HEK293T (cell line): ENCODE measurements at regions not wholly inside any gene's neighbourhood (a gene's known extent, or its start where the extent isn't known, plus 50 kb on each side); places are given as distances from the start of the nearest gene placed in this dataset.

Experiments used
- CTCF ChIA-PET: fragments of 350-600 bp; formaldehyde crosslinking; extraction: SDS; loops from one replicate; lab custom pipeline; 2021; ENCODE audit warnings: antibody characterized with exemption, inconsistent platforms; lab: Yijun Ruan, JAX
- POLR2A ChIA-PET: fragments of 350-600 bp; formaldehyde crosslinking; extraction: SDS; loops from one replicate; lab custom pipeline; 2020; ENCODE audit warnings: antibody characterized with exemption, inconsistent platforms; lab: Yijun Ruan, JAX
- DNase-seq: peaks from one replicate; pipeline ENCODE4 v3.0.0; 2012; ENCODE audit warnings: mixed read lengths; ENCODE audit errors: extremely low spot score
- ARNT ChIP-seq: fragments of 450-650 bp; IDR thresholded peaks from 2 replicates; pipeline ENCODE4 v1.6.1; 2017; ENCODE audit warnings: mild to moderate bottlenecking
- BHLHE40 ChIP-seq: fragments of 450-650 bp; IDR thresholded peaks from 2 replicates; pipeline ENCODE4 v1.6.1; 2016; ENCODE audit warnings: mild to moderate bottlenecking, moderate library complexity, borderline replicate concordance
- CTBP1 ChIP-seq: fragments of 450-650 bp; IDR thresholded peaks from 2 replicates; pipeline ENCODE4 v1.6.1; 2016; ENCODE audit warnings: borderline replicate concordance
- ELF4 ChIP-seq: fragments of 450-650 bp; IDR thresholded peaks from 2 replicates; pipeline ENCODE4 v1.6.1; 2017; ENCODE audit warnings: antibody characterized with exemption
- FOXA1 ChIP-seq: fragments of 450-650 bp; IDR thresholded peaks from 2 replicates; pipeline ENCODE4 v1.6.1; 2016; ENCODE audit warnings: mild to moderate bottlenecking
- FOXK2 ChIP-seq: fragments of 450-650 bp; IDR thresholded peaks from 2 replicates; pipeline ENCODE4 v1.6.1; 2016; ENCODE audit warnings: mild to moderate bottlenecking
- FOXM1 ChIP-seq: fragments of 450-650 bp; IDR thresholded peaks from 2 replicates; pipeline ENCODE4 v1.6.1; 2017; ENCODE audit warnings: mild to moderate bottlenecking, borderline replicate concordance
- HDGF ChIP-seq: fragments of 450-650 bp; IDR thresholded peaks from 2 replicates; pipeline ENCODE4 v1.6.1; 2017; ENCODE audit warnings: antibody characterized with exemption, borderline replicate concordance
- L3MBTL2 ChIP-seq: fragments of 450-650 bp; conservative IDR thresholded peaks from 2 replicates; pipeline ENCODE4 v1.6.1; 2016; ENCODE audit warnings: mild to moderate bottlenecking
- LEF1 ChIP-seq: fragments of 450-650 bp; IDR thresholded peaks from 2 replicates; pipeline ENCODE4 v1.6.1; 2017; ENCODE audit warnings: mild to moderate bottlenecking, borderline replicate concordance
- NFRKB ChIP-seq: fragments of 450-650 bp; IDR thresholded peaks from 2 replicates; pipeline ENCODE4 v1.6.1; 2016; ENCODE audit warnings: mild to moderate bottlenecking, moderate library complexity
- PKNOX1 ChIP-seq: fragments of 450-650 bp; IDR thresholded peaks from 2 replicates; pipeline ENCODE4 v1.6.1; 2016
- SP1 ChIP-seq: fragments of 450-650 bp; IDR thresholded peaks from 2 replicates; pipeline ENCODE4 v1.6.1; 2017
- SUZ12 ChIP-seq: fragments of 450-650 bp; IDR thresholded peaks from 2 replicates; pipeline ENCODE4 v1.6.1; 2016; ENCODE audit warnings: mild to moderate bottlenecking
- TARDBP ChIP-seq: fragments of 450-650 bp; IDR thresholded peaks from 2 replicates; pipeline ENCODE4 v1.6.1; 2016
- ZNF384 ChIP-seq: fragments of 450-650 bp; IDR thresholded peaks from 2 replicates; pipeline ENCODE4 v1.6.1; 2016

GRCh38 chr2:79272616-79273015 is 113.1 kb upstream of the REG3A start:
- no peak for DNase-seq
- TF ChIP-seq L3MBTL2 (no peak), HDGF (no peak), SUZ12 (no peak), ARNT (no peak), PKNOX1 (no peak), BHLHE40 (no peak), LEF1 (no peak)
- ChIA-PET CTCF (no interaction called here), POLR2A (no interaction called here)

GRCh38 chr2:79271456-79271855 is 111.9 kb upstream of the REG3A start:
- ChIA-PET POLR2A (no interaction called here), CTCF (interaction anchor here (0.6 kb wide), 1 partner anchor 145 kb away, joined by 3 read pairs; no protein-coding TSS in a partner anchor)
- no peak for DNase-seq
- TF ChIP-seq FOXA1 = no peak
- no peak for TF ChIP-seq HDGF
- TF ChIP-seq ARNT = no peak
- TF ChIP-seq ELF4 = no peak
- no peak for TF ChIP-seq SUZ12
- TF ChIP-seq CTBP1 = no peak
- TF ChIP-seq TARDBP = no peak
- TF ChIP-seq SP1 = no peak
- TF ChIP-seq BHLHE40 = no peak

- DNase-seq = no peak
- ChIA-PET CTCF (no interaction called here), POLR2A (no interaction called here)
- no peak for TF ChIP-seq PKNOX1
- TF ChIP-seq NFRKB = no peak
- TF ChIP-seq ZNF384 = no peak
- no peak for TF ChIP-seq LEF1
- TF ChIP-seq L3MBTL2 = no peak
- TF ChIP-seq FOXK2 = no peak
- TF ChIP-seq SUZ12 = no peak
- no peak for TF ChIP-seq ARNT
- no peak for TF ChIP-seq SP1
- TF ChIP-seq FOXA1 = no peak
- no peak for TF ChIP-seq HDGF
- no peak for TF ChIP-seq TARDBP
- no peak for TF ChIP-seq ELF4
- TF ChIP-seq CTBP1 = no peak
- no peak for TF ChIP-seq BHLHE40
- no peak for TF ChIP-seq FOXM1
Measured at GRCh38 chr2:79260848-79261247, 101.3 kb upstream of the REG3A start.

GRCh38 chr2:79259959-79260358 is 100.4 kb upstream of the REG3A start:
- ChIA-PET POLR2A (no interaction called here), CTCF (no interaction called here)

GRCh38 chr2:79259296-79259695 is 99.7 kb upstream of the REG3A start:
- no peak for DNase-seq
- ChIA-PET CTCF (no interaction called here), POLR2A (no interaction called here)
- TF ChIP-seq PKNOX1 = no peak
- no peak for TF ChIP-seq ZNF384

More at GRCh38 chr2:79259959-79260358, 100.4 kb upstream of the REG3A start:
- TF ChIP-seq FOXA1 (no peak), FOXM1 (no peak), TARDBP (no peak), L3MBTL2 (no peak), LEF1 (no peak), FOXK2 (no peak), SP1 (no peak), PKNOX1 (no peak), BHLHE40 (no peak), CTBP1 (no peak), HDGF (no peak), ELF4 (no peak), ZNF384 (no peak), NFRKB (no peak), ARNT (no peak), SUZ12 (no peak)
- no peak for DNase-seq

GRCh38 chr2:79253243-79253774 is 93.8 kb upstream of the REG3A start:
- ChIA-PET POLR2A (no interaction called here), CTCF (no interaction called here)
- DNase-seq = no peak
- no peak for TF ChIP-seq CTBP1
- no peak for TF ChIP-seq TARDBP
- no peak for TF ChIP-seq PKNOX1
- no peak for TF ChIP-seq ZNF384
- TF ChIP-seq L3MBTL2 = no peak
- no peak for TF ChIP-seq HDGF
- TF ChIP-seq LEF1 = no peak
- TF ChIP-seq NFRKB = no peak
- TF ChIP-seq FOXK2 = no peak
- TF ChIP-seq ARNT = no peak
- TF ChIP-seq BHLHE40 = no peak
- TF ChIP-seq FOXM1 = no peak
- TF ChIP-seq SP1 = no peak
- no peak for TF ChIP-seq SUZ12
